HG03060 (cell line): ENCODE measurements at regions not wholly inside any gene's neighbourhood (a gene's known extent, or its start where the extent isn't known, plus 50 kb on each side); places are given as distances from the start of the nearest gene placed in this dataset.
"Not testable (repeated sequence)": the region's sequence is repeated elsewhere in the genome, so short reads cannot be mapped to it uniquely, and the experiment has no call there.

Source experiments
- ATAC-seq: cut with Tn5 transposase; IDR thresholded peaks from one replicate; pipeline ENCODE4 v1.9.1; 2021; ENCODE audit warnings: low read depth, moderate number of reproducible peaks; ENCODE audit not compliant: unreplicated experiment

DNA sequence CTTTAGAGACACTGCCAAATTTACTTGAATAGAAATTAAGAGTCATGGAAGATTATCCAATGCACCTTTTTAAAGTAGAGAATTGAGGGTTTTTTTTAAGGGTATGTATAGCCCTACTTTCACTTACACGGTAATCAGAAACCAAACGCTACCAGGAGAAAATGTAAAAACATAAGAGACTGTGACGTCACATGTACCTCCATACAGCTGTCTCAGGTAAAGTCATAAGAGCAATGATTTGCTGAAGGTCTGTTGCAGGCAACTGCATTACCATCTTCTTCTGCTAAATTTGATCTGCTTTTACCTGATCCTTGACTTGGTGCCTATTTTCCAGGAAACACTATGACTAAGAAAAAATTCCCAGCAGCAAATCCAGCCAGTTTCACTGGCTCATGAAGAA, 478.5 kb upstream of the DDX18 start:
- ATAC-seq, result no peak

DNA sequence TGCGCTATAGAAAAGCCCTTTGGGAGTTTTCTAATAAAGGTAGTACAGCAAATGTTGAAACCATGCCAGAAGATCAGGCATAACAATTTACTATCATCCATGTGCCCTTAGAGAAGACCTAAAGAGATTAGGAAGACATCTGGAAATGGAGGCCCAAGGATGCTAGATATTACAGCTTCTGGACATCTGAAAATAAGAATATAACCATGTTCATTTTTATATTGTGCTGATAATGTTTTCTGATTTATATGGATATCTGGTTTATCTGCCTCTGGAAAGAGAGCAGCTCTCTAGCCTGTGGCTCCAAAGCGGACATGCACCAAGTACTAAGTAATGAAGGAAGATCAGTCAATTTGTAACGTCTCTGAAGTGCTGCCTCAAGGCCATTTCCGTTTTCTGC, 478.0 kb upstream of the DDX18 start:
- ATAC-seq, result no peak

DNA sequence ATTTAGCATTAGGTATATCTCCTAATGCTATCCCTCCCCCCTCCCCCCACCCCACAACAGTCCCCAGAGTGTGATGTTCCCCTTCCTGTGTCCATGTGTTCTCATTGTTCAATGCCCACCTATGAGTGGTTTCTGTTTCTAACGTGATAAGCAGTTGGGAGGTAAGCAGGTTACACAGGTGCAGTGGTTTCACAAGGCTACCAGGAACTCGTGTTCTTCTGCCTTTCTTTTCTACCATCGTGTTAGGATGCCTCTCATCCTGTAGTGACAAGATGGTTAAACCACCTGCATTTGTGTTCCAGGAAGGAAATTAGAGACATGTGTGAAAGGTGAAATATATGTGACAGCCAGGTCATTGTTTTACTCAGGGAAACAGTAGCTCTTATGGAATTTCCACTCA, 476.5 kb upstream of the DDX18 start:
- not testable (repeated sequence) for ATAC-seq

DNA sequence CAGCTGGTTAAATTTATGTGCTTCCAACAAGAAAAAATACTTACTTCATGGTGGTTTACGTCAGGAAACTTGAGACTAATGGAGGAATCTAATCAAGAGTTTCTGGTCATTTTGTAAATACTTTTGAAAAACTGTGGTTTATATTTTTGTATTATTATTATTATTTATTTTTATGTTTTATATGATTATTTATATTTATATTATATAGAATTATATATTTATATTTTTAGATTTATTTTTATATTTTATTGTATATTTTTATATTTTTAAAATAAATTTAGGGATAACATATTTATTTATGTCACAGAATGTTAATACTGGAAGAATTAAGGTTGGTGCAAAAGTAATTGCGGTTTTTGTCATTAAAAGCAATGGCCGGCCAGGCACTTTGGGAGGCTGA, 474.5 kb upstream of the DDX18 start:
- no peak for ATAC-seq

DNA sequence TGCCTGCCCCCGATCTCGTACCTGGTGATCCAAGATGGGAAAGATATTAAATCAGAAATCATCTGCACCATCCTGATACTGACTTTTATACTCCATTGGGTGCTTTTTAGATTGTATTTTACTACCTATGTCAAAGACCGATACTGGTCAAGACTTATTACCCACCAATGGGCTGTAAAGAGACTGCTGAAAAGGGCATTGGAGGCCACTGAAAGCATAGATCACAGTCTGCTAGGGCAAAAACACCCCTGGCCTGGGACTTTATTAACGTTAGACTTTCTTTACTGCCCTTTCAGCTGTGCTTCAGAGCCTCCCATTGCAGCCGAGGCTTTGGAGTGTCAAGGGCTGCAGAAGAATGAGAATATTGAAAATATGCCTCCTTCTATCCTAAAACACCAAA, 472.8 kb upstream of the DDX18 start:
- no peak for ATAC-seq

DNA sequence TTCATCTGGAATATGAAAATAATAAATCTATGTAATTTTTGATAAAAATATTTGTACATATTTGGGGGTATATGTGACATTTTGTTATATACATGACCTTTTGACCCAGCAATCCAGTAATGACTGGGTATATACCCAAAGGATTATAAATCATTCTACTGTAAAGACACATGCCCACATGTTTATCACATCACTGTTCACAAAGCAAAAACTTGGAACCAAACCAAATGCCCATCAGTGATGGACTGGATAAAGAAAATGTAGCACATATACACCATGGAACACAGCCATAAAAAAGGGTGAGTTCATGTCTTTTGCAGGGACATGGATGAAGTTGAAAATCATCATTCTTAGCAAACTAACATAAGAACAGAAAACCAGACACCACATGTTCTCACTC, 472.1 kb upstream of the DDX18 start:
- no peak for ATAC-seq

DNA sequence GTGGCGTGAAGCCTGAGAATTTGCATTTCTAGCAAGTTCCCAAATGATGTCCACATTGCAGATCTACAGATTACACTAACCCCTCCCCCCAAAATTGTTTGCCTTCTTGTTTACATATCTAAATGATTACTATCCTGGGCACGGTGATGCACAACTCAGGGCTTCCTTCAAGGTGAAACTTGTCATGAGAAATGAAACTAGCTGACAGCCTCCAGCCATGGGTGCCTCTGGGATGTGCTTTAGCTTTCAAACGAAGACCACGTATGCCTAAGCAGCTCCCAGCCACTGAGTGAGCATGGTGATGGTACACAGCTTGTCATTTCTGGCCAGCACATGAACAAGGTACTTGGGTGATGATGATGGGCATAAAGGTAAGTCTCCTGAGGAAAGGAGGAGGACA, 464.8 kb upstream of the DDX18 start:
- ATAC-seq, result no peak

DNA sequence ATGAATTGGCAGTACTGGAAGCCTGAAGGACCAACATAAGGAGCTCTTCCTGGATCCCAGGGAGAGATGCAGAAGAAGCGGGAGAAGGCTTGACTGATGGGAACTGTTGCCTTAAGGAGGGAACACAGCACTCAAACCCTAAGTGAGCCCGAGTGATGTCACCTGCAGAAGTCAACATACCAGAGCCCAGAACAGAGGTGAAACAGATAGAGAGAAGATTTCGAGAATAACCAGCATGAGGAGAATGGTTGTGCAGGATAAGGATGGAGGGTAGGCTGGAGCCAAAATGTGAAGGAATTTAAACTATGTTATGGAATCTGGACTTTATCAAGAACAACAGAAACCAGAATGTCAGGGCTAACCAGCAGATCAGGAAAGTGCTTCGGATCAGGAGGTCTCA, 463.1 kb upstream of the DDX18 start:
- no peak for ATAC-seq

DNA sequence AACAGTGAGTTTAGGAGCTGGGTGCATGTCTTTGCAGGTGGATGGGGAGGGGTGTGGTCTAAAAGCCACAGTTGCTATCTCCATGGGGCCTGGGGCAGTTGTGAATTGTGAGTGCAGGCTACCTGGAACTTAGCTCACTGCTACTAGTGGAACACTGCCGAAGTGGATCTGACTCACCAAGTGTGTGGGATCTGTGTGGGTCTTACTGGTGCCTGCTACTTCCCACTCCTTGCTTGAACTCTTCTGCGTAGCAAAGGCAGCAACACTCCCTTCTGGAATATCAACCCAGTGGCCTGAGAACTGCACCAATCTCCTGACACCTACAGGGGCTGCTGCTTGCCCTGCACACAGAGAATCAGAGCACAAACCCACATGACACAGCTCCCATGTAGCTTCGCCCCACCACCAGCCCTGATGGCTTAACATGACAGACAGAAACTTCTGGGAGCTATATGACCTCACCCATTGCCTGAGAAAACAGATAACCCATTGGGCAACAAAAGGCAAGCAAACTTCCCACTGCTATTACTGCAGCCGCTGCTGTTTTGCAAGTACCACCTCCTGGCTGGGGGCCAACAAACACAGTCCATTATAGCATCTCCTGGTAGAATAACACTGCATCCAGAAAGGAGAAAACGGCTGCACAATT, 455.1 kb upstream of the DDX18 start:
- ATAC-seq, result no peak

DNA sequence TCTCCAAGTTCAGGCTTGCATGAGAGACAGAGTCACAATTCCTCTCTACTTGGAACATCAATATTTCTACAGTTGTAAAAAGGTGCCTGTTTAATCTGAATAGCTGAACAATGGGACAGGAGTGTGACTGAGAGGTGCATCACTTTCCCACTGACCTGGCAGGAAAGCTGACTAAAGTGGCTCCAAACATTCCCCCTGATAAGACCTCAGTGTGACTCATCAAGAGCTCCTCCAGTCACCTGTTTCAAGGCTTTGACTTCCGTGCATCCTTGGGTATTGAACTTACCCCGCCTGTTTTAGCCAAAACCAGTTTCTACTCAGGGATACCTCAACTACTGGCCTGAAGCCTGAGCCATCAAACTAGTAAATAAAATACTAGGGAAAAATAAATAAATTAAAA, 453.9 kb upstream of the DDX18 start:
- no peak for ATAC-seq

DNA sequence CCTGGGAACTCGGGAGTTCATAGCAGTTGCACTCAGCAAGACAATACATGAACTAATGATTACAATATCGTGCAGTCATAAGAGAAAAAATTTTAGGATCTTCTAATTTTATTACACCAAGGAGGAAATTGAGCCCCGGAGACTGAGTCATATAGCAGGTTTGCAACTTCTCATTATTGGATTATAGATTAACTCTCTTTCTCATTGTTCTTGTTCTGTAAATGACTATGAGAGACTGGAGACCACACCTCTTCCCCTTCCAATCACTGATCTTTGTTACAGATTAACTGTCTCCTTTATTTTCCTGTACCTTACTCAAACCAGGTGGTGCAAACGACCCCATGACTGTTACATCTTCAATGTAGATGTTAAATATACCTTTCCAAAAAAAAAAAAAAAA, 435.8 kb upstream of the DDX18 start:
- ATAC-seq, result peak; percentile 99

DNA sequence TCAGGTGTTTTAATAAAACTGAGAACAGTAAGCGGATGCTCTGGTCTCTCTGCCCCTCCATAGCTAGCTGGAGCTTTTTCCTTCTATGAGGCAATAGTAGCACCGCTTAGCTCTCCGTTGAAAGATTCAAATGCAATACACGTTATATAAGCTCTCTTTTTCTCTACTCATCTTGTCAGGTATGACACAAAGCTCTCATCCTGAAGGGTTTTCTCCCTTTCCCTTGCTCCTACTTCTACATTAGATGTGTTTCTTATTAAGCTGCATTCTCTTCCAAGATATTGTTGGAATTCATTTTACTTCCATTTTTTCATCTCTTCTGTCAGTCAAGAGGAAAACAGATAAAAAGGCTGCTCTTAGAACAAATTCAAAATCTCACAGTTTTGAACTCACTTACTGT, 434.6 kb upstream of the DDX18 start:
- no peak for ATAC-seq

DNA sequence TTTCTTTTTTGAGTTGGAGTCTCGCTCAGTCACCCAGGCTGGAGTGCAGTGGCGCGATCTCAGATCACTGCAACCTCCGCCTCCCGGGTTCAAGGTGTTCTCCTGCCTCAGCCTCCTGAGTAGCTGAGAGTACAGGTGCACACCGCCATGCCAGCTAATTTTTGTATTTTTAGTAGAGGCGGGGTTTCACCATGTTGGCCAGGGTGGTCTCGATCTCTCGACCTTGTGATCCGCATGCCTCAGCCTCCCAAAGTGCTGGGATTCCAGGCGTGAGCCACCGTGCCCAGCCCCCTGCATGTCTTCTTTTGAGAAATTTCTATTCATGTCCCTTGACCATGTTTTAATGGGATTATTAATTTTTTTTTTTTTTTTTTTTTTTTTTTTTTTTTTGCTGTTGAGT, 430.5 kb upstream of the DDX18 start:
- not testable (repeated sequence) for ATAC-seq

DNA sequence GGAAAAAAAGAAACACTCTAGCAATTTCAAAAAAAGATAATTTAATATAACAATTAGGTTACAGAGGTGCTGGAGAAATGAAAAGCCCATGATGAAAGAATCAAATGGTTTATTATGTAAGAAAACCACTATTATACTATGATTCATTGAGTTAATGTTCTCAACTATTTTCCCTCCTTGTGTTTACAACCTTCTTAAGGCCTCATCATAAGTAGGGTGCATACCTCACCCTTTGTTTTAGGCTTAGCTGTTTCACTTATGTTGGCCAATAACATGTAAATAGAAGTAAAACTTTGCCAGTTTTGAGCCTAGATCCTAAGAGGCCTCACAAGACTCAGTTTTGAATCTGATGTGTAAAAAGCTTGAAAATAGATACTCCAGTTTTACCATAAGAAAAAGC, 418.3 kb upstream of the DDX18 start:
- ATAC-seq, result no peak

DNA sequence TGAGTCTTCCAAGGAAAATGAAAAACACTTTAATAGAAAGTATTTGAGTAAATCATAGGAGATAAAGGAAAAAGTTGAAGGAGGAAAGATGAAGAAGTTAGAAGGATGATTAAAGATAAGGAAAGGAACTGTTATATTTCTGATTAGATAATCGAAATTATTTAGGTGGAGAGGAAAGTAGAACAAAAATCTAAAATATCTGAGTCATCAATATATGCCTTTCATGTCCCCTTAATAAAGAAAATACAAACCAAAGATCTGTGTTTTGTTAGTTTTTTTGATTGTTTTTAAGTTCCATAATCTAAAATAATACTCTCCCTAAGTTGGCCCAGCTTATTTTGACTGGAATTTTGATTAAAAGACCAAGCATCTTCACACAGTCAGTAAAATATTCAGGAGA, 412.9 kb upstream of the DDX18 start:
- no peak for ATAC-seq

DNA sequence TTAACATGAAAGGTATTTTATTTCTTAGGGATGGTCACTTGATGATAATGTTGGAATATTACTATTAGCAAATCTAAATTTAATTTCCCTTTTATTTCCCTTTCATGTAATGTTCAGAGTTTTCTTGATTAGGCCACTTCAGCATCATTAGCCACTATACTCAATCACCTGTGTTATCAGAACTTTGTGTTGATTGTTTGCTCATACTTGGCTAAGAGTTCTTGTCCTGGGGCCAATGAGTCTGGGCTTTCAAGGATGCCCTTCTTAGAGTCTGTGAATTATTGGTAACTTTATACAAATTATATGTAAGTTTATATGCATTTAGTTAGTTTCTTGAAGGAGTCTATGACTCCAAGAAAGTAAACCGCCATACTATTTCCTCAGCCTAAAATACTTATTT, 408.0 kb upstream of the DDX18 start:
- ATAC-seq, result no peak

DNA sequence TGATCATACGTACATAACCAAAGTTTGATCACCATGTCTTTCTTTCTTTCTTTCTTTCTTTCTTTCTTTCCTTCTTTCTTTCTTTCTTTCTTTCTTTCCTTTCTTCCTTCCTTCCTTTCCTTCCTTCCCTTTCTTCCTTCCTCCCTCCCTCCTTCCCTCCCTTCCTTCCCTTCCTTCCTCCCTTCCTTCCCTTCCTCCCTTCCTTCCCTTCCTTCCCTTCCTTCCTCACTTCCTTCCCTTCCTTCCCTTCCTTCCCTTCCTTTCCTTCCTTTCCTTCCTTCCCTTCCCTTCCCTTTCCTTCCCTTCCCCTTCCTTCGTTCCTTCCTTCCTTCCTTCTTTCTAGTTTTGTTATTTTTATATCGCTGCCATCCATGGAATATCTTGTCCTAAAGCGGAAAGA, 406.7 kb upstream of the DDX18 start:
- no peak for ATAC-seq

DNA sequence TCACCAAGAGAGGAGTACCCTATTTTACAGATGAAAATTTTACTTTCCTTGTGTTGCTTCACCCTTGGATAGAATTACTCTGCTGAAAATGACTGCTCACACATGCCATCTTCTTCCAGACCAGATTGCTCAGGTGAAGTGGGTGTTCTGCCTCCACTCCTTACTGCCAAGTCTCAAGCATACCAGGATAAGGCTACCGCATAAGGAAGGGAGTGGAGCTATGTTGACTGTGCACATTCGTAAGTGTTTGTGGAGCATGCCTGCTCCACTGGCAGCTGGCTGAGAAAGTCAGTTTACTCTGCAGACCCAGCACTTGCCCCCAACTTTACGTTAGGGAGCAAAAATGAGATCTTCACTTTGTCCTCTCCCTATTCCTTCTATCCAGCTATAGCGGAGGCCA, 405.0 kb upstream of the DDX18 start:
- no peak for ATAC-seq

DNA sequence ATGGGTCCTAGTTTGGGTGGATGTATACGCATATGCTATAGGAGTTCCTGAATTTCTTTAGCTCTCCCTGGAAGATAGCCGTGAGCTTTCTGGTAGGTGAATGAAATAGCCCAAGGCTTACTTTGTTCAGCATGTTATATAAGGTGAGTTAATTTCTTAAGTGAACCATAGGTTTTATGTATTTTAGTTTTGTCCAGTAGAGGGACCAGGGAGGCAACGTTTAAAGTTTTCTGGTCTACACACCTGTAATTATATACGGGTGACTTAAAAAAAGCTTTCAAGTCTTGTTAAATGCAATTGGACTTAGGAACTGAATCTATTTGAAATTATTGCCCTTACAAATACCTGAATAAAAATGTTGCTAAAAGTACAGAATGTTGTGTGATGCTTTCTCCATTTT, 402.5 kb upstream of the DDX18 start:
- no peak for ATAC-seq

DNA sequence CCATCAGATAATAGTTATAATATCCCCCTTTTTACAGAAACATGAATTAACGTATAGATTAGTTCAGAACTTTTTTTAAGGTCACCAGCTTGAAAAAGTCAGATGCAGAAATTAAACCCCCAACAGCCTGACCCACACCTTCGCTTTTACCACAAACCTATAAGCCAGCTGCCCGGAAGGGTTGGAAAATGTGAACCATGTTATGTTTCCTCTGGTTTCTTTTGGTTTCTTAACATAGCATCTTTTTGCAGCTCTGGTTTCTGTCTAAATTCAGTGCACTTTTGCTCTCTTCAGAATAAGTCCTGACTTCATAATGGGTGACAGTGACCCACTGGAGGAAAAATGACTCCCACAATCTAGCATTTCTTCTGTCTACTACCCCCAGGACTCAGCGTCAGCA, 381.7 kb upstream of the DDX18 start:
- no peak for ATAC-seq

DNA sequence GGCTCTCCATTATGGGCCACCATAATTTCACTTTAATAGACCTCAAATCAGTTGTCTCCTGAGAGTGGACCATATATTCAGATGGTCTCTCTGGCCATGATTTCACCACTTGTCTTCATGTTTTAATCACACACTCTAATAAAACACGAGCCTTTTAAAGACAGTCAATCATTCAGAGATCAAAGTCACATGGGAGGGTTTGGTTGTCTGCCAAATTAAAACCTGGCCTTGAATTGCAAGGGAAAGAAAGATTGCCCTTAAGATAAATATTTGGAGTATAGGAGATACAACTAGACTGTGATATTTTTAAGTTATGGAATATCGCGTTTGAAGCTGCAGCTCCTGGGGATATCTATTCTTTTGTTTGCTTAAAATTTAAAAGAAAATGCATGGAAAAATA, 377.8 kb upstream of the DDX18 start:
- ATAC-seq, result no peak

DNA sequence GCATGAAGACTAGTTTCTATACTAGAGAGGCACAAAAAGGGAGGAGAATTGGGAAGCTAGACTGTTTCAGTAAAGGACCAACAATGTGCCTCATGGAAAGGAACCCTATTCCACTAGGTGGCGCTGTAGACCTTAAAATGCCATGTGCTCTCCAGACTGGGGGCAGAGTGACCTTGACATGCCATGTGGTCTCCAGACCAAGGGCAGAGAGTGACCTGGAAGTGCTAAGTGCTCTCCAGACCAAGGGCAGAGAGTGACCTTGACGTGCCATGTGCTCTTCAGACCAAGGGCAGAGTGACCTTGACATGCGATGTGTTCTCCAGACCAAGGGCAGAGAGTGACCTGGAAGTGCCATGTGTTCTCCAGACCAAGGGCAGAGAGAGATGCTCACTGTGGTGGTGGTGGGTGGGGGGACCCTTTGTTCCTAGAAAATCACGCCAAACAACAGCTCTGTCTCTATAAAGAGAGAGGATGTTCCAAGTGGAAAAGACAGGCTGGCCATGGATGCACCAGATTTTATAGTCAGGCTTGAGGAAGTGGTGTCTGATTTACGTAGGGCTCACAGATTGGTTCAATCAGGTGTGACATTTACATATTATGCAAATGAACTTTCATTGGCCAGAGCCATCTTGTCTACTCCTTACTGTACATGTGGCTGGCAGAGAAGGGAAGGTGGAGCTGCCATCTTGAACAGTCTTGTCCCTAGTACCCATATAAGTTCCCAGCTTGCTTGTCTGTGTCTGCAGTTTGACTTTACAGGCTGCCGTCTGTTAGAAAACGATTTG, 344.0 kb upstream of the DDX18 start:
- ATAC-seq, result no peak
